ENCODE measurements at regions not wholly inside any gene's neighbourhood (a gene's known extent, or its start where the extent isn't known, plus 50 kb on each side); places are given as distances from the start of the nearest gene placed in this dataset.

DNA sequence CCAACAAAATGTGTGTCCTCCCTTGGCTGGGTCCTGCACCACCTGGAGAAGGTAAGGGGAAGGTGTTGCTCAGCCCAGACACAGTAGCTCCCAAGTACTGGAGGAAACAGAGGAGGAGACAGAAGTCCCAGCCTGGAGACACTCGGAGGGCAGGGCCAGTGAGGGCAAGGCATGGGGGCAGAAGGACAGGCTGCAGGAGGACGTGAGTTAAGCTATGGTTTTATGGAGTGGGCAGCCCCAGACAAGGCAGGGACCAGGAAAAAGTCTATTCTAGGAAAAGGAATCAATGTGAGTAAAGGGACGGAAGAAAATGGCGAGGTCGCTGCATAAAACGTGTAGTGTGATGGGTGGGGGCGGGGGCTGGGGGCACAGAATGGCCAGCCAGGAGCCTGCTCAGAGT, 210.1 kb upstream of the DIO3 start:
- TF ChIP-seq, protein P1, sequence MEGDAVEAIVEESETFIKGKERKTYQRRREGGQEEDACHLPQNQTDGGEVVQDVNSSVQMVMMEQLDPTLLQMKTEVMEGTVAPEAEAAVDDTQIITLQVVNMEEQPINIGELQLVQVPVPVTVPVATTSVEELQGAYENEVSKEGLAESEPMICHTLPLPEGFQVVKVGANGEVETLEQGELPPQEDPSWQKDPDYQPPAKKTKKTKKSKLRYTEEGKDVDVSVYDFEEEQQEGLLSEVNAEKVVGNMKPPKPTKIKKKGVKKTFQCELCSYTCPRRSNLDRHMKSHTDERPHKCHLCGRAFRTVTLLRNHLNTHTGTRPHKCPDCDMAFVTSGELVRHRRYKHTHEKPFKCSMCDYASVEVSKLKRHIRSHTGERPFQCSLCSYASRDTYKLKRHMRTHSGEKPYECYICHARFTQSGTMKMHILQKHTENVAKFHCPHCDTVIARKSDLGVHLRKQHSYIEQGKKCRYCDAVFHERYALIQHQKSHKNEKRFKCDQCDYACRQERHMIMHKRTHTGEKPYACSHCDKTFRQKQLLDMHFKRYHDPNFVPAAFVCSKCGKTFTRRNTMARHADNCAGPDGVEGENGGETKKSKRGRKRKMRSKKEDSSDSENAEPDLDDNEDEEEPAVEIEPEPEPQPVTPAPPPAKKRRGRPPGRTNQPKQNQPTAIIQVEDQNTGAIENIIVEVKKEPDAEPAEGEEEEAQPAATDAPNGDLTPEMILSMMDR (IDR thresholded peaks at IDR 0.05; ENCODE audit: unreplicated experiment) = no peak
- peaks cover 22% of the 10 kb centered on the region for H3K9me3 Mint-ChIP-seq (ENCODE audit: unreplicated experiment)
- no TSS peak for BruUV-seq (replicated peaks)
- H3K27ac Mint-ChIP-seq (ENCODE audit: low read depth, unreplicated experiment) = no peak overlapping the region
- H3K36me3 Mint-ChIP-seq (ENCODE audit: insufficient read depth, unreplicated experiment) = no peaks in the 10 kb centered on the region
- CTCF ChIA-PET = no interaction called here
- POLR2A ChIA-PET = interaction anchor here (0.6 kb wide), 1 partner anchor 64 kb away, joined by 3 read pairs; no protein-coding TSS in a partner anchor
- no peaks in the 10 kb centered on the region for H3K4me1 Mint-ChIP-seq (ENCODE audit: insufficient read depth, unreplicated experiment)
- no peak for DNase-seq (ENCODE audit: unreplicated experiment)
- H3K27me3 Mint-ChIP-seq (ENCODE audit: insufficient read depth, unreplicated experiment) = peaks cover 35% of the 10 kb centered on the region
- no peak overlapping the region for H3K4me3 Mint-ChIP-seq (ENCODE audit: unreplicated experiment)
- intact Hi-C loops (cut with micrococcal nuclease) = no loop called here

DNA sequence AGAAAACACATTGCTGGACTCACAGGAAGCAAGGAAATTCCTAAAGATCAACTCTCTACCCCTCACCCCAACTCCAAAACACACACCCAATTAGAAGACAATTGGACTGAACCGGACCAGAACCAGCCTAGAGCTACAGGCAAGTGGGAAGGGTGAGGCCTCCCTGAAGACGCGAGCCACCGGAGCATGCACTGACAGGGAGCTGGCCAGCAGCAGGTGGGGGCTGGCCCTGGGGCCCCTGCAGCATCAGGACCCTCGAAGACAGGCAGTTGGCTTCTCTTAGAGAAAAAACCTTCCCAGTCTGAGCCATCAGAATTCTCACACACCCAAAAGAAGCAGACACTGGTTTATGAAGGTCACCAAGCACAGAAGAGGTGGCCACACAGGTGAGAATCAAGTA, 209.5 kb upstream of the DIO3 start:
- H3K27ac Mint-ChIP-seq (ENCODE audit: low read depth, unreplicated experiment) = no peak overlapping the region
- H3K4me1 Mint-ChIP-seq (ENCODE audit: insufficient read depth, unreplicated experiment) = no peaks in the 10 kb centered on the region
- CTCF ChIA-PET = no interaction called here
- POLR2A ChIA-PET = no interaction called here
- TF ChIP-seq, protein P1 (IDR thresholded peaks at IDR 0.05; ENCODE audit: unreplicated experiment) = no peak
- H3K36me3 Mint-ChIP-seq (ENCODE audit: insufficient read depth, unreplicated experiment) = no peaks in the 10 kb centered on the region
- DNase-seq (ENCODE audit: unreplicated experiment) = no peak
- peaks cover 26% of the 10 kb centered on the region for H3K9me3 Mint-ChIP-seq (ENCODE audit: unreplicated experiment)
- intact Hi-C loops (cut with micrococcal nuclease) = no loop called here
- H3K4me3 Mint-ChIP-seq (ENCODE audit: unreplicated experiment) = no peak overlapping the region
- no TSS peak for BruUV-seq (replicated peaks)
- H3K27me3 Mint-ChIP-seq (ENCODE audit: insufficient read depth, unreplicated experiment) = peaks cover 41% of the 10 kb centered on the region

DNA sequence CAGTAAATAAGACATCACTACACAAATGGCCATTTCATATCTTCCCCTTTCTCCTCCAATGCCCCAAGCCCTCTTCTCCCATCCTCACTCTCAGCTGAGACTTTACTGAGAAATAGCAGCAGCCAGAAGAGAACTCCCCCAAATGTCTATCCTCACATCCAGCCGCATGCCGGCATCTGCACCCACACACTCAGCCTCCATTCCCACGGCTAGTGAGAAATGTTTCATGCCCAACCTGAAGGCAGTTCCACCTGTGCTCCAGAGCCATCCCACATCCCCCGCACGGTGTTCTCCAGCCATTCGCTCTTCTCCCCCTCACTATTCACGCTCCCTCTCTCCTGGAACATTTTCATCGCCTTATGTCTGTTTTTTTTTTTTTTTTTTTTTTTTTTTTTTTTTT, 208.7 kb upstream of the DIO3 start:
- DNase-seq (ENCODE audit: unreplicated experiment) = no peak
- Mint-ChIP-seq H3K27me3 (ENCODE audit: insufficient read depth, unreplicated experiment) (peaks cover 41% of the 10 kb centered on the region), H3K4me1 (ENCODE audit: insufficient read depth, unreplicated experiment) (no peaks in the 10 kb centered on the region), H3K36me3 (ENCODE audit: insufficient read depth, unreplicated experiment) (no peaks in the 10 kb centered on the region), H3K9me3 (ENCODE audit: unreplicated experiment) (peaks cover 26% of the 10 kb centered on the region), H3K4me3 (ENCODE audit: unreplicated experiment) (no peak overlapping the region), H3K27ac (ENCODE audit: low read depth, unreplicated experiment) (no peak overlapping the region)
- intact Hi-C loops (cut with micrococcal nuclease) = no loop called here
- TF ChIP-seq, protein P1 (IDR thresholded peaks at IDR 0.05; ENCODE audit: unreplicated experiment) = no peak
- BruUV-seq (replicated peaks) = no TSS peak
- ChIA-PET POLR2A (no interaction called here), CTCF (no interaction called here)

DNA sequence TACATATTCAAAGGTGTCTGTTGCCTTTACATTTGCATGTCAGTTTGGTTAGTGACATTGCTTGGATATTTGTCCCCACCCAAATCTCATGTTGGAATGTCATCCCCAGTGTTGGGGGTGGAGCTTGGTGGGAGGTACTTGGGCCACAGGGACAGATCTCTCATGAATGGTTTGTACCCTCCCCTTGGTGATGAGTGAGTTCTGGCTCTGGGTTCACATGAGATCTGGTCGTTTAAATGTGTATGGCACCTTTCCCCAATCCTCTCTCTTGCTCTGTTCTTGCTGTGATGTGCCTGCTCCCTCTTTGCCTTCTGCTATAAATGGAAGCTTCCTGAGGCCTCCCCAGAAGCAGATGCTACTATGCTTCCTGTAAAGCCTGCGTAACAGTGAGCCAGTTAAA, 207.9 kb upstream of the DIO3 start:
- CTCF ChIA-PET = no interaction called here

More for the DNA sequence above, 207.9 kb upstream of the DIO3 start:
- BruUV-seq (replicated peaks) = no TSS peak
- Mint-ChIP-seq H3K4me1 (ENCODE audit: insufficient read depth, unreplicated experiment) (no peaks in the 10 kb centered on the region), H3K4me3 (ENCODE audit: unreplicated experiment) (no peak overlapping the region), H3K9me3 (ENCODE audit: unreplicated experiment) (peaks cover 26% of the 10 kb centered on the region), H3K27me3 (ENCODE audit: insufficient read depth, unreplicated experiment) (peaks cover 41% of the 10 kb centered on the region), H3K36me3 (ENCODE audit: insufficient read depth, unreplicated experiment) (no peaks in the 10 kb centered on the region), H3K27ac (ENCODE audit: low read depth, unreplicated experiment) (no peak overlapping the region)
- POLR2A ChIA-PET = no interaction called here
- intact Hi-C loops (cut with micrococcal nuclease) = no loop called here
- TF ChIP-seq, protein P1 (IDR thresholded peaks at IDR 0.05; ENCODE audit: unreplicated experiment) = no peak
- DNase-seq (ENCODE audit: unreplicated experiment) = no peak
